ENCODE measurements at regions not wholly inside any gene's neighbourhood (a gene's known extent, or its start where the extent isn't known, plus 50 kb on each side); places are given as distances from the start of the nearest gene placed in this dataset.

DNA sequence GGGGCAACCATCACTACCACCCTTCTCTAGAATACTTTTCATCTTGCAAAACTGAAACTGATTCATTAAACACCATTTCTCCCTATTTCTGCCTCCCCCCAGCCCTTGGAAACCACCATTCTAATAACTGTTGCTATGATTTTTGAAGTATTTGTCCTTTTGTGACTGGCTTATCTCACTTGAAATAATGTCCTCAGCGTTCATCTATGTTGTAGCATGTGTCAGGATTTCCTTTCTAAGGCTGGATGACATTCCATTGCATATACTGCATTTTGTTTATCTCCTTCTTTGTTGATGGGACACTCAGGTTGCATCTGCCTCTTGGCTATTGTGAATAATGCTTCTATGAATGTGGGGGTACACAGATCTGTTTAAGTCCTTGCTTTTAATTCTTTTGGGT, 327.6 kb upstream of the ZNF32 start (continued):
- TF ChIP-seq USF2 (IDR thresholded peaks at IDR 0.05; ENCODE audit: low read length) (no peak), TAF7 (optimal IDR thresholded peaks at IDR 0.05; ENCODE audit: borderline replicate concordance, low read depth, low read length) (no peak), POLR2A (IDR thresholded peaks at IDR 0.05; ENCODE audit: control extremely low read depth in 1 of 2, low read depth in 2 of 2, low read length in 2 of 2) (no peak)

All from H1 (cell line).